ENCODE measurements at regions not wholly inside any gene's neighbourhood (a gene's known extent, or its start where the extent isn't known, plus 50 kb on each side); places are given as distances from the start of the nearest gene placed in this dataset.

DNA sequence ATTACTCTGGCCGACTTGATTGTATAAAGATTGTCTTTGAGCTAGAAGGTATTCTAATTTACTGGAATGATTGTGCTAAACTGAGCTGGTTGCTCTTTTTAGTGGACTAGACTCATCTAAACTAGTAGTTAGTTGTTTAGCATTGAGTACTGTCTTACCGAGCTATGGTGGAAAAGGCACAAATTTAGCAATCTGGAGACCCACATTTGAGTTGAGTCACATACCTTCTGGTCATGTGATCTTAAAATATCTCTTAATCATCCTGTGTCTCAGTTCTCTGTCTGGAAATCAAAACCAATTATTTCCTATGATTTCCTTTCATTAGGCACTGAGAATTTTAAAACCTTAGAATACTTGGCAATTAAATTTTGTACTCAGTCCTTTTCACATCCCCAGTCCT is 349.5 kb downstream of the IRS2 start:
- no peak for DNase-seq (ENCODE audit: low spot score)

DNA sequence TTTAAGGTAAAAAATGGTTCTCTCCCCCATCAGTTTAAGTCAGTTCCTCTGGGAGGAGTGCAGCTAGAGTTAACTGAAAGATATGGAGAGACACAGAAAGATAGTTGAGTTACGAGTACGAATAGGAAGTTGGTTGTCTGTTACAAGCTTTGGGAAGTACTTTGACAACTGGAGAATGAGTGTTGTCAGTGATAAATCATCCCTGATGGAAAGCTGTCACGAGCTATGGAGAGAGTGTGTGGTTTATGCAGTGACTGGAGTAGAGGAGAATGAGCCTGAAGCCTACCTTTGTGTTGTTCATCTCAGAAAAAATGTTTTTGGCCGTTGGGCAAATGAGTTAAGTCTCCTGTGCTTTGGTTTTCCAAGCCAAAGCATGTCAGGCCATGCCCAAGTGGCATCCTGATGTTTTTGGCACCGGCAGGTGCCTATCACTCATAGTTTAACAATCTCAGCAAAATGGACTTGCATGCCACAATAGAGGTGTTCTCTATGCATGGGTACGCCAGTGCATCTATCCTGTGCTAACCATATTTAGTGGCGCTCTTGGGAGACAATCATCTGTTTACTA is 350.2 kb downstream of the IRS2 start:
- DNase-seq (ENCODE audit: low spot score) = no peak

DNA sequence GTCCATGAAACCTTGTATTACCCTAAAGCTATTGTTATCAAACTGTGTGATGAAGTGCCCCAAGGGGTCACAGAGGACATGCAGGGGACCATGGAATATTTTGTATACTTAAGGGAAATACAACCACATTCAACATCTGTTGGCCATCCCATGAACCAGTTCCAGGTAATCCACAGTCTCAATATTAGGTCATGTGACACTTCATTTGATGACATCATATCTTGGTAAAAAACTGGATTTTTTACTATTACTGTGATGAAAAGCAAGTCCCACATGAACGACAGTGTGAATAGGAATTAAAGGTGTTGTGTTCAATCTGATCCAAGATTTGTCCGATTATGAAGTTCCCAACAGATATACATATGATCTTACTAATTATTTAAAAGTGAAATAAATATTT is 355.2 kb downstream of the IRS2 start:
- DNase-seq (ENCODE audit: low spot score) = no peak

DNA sequence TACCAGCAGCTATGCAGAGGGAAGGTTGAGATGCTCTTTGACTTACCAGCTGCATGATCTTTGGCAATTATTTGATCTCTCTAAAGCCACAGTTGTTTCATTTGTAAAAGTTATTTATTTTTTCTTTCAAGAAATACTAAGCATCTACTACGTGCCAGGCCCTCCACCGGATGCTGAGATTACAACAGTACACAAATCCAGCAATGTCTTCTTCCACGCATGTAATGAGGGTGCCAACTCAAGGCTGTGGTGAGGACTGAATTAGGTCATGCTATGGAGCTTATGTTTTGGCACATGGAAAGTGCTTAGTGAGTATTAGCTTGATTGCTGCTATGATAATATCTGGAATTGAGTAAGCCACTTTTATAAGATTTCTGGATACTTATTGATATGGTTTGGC is 358.2 kb downstream of the IRS2 start:
- no peak for DNase-seq (ENCODE audit: low spot score)

DNA sequence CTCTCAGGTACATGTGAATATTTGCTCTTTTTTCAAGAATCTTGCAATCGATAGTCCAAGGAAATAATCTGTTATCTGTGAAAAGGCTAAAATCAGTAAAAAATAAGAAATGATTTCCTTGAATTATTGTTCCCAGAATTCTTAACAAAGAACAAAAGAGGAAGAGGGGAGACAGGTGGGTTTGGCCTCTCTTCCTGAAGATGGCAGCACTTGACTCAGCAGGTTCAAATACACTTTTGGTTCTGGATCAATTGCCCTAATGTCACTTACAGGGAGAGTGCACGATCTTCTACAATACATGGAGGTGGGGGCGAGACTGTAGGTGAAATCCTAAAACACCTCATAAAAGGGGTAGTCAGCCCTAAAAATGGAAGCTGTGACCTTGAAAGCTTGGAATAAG is 358.7 kb downstream of the IRS2 start:
- no peak for DNase-seq (ENCODE audit: low spot score)

DNA sequence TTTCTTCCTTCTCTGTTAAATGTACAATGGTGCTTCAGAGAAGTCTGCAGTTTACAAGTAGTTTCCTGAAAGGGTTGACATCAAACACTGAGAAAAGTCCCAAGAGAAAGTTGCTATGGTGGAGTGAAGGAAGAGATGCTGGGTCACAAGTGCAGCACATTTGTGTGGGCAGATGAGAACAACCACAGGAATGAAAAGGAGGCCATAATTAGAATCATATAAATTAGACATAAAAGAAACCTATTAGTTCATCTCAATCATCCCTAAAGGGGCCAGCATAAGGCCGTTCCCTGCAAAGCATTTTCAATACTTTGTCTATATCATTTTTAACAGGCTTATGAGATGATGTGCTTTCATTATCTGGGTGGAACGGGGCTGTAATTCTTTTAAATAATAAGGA is 359.2 kb downstream of the IRS2 start:
- no peak for DNase-seq (ENCODE audit: low spot score)

DNA sequence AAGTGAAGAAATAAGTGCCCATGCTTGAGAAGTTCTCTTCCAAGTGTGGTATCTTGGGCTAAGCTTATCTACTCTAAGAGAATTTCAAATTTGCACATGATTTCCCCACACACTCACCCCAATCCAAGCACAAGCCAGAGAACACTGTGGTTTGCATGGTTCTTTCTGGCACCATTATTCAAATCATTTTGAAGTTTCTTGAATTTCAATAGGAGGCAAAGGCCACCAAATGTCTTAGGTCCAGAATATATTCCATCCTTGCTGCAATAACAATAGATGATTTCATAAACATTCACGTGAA is 359.7 kb downstream of the IRS2 start:
- DNase-seq (ENCODE audit: low spot score) = no peak

DNA sequence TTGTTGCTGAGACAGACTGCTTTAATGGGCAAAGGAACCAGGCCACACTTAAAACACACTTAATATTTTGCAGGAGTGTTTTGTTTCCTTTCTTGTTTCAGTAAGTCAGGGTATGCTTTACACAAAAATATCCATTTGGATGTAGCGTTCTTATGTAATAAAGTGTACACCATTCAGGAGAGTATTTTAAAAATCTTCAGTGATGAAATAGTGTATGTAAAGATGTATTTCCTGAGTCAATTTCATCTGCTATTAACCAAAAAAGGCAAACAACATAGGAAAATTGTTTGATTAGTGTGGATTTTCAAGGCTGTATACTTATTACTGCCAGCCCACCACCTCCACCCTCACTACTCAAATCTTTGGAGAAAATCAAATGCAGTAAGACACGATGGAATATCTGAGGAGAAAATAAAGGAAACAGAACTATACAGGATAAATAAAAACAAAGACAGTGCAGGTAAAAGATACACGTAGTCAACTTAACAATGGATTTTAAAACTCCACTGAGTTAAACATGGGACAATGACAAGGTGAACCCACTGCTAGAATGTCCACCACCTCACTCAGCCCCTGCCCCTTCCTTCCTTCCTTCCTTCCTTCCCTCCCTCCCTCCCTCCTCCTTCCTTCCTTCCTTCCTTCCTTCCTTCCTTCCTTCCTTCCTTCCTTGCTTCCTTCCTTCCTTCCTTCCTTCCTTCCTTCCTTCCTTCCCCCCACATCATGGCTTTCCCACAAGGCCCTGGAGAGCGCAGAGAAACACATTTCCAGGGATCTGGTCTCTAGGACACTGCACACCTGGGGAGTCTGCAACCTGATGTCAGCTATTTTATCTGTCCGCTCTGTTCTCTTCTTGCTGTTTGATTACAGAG is 360.3 kb downstream of the IRS2 start:
- DNase-seq (ENCODE audit: low spot score) = no peak

DNA sequence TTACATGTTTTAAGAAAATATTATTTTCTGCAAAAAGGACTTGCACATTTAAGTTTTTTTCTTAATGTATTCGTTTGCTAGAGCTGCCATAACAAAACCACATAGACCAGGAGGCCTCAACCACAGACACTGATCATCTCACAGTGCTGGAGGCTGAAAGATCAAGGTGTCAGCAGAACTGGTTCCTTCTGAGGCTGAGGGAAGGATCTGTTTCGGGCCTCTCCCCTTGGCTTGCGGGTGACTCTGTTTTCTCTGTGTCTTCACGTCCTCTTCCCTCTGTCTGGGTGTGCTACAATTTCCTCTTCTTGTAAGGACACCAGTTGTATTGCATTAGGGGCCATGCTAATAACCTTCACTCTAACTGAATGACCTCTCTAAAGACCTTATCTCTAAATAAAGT is 364.2 kb downstream of the IRS2 start:
- DNase-seq (ENCODE audit: low spot score) = no peak

DNA sequence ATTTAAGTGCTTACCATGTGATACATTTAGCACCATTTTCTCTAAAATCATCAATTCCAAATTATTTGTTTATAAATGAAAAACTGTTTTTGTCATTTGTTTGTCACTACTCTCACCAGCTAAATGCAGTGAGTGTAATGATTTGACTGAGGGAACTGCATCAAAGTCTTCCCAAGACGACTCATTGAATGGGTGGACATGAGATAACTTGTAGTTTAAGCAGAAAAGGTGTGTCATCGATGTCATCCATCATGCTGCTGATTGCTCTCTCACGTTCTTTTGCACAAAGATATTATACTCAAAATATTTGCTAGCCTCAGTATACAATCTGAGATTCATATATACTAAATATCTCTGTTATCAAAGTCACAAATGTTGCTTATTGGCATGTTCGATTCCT is 366.5 kb downstream of the IRS2 start:
- no peak for DNase-seq (ENCODE audit: low spot score)

DNA sequence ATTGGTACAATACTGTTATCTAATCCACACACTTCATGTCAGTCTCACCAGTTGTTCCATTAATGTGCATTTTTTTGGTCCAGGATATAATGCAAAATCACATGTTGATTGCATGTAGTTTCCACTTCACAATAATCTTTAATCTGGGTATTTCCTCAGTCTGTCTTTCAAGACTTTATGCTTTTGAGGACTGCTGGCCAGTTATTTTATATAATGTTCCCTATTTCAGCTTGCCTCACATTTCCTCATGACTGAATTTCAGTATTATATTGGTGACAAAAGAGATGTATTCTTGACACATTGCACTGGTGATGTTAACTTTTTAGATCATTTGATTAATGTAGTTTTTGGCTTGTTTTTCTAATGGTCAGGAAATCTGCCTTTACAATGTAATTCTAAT is 368.3 kb downstream of the IRS2 start:
- DNase-seq (ENCODE audit: low spot score) = no peak

DNA sequence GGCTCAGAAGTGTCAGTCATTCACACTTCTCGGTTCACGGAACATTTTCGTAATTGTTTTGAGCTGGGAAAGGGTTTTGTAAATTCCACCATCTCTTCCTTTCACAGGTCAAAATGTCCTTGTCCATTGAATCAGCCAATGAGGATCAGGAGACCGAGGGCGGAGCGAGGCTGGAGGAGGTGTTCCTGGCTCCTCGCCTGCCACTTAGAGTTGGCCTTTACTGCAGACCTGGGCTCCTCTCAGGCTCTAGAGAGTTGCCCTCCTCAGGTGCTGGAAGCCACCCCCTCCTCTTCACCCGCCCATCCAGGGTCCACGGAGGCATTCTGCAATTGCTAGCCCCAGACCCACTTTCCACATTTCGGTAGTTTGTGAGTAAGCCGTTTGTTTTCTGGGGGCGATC is 370.4 kb downstream of the IRS2 start:
- DNase-seq (ENCODE audit: low spot score) = no peak

DNA sequence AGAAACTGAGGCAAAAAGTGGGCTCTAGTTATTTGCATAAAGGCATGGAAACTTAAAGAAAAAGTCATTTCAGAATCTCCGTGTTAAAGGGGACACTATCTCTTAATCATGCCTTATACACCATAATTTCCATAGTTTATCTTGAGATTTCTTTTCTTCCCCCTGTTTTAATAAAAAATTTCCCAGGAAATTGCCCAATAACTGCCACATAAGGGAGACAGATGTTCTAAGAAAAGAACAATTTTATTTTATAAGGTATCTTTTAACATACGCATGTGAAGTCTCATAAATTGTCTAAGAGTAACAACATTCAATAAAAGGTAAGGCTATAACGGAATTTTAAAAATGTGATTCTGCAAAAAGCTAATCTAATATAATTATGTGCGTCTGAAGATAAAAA is 371.3 kb downstream of the IRS2 start:
- no peak for DNase-seq (ENCODE audit: low spot score)

DNA sequence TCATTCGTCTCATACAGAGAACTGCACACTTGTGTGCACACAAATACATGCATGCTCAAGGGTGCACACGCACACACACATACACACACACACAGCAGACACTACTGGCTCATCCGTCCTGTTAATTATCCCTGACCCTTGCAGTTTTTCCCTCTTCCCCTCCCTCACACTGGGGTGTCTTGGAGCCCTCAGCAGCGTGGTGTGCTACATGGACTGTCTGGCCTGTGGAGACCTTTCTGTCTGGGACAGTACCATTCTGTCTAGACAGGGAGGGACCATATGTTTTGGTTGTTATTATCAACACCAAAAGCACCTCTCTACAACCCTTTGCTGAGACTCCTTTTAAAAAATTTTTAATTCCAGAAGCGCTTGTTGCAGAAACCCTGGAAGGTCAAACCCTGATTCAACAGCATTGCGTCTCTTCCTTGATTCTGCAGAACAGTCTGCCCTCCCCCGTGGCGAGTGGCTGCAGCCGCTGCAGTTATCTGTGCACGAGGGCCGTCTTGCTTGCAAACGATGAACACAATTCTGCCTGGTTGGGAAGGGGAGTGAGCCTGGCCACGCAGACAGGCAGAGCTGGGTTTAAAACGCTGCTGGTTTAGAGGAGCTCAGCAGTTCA is 374.0 kb downstream of the IRS2 start:
- no peak for DNase-seq (ENCODE audit: low spot score)

DNA sequence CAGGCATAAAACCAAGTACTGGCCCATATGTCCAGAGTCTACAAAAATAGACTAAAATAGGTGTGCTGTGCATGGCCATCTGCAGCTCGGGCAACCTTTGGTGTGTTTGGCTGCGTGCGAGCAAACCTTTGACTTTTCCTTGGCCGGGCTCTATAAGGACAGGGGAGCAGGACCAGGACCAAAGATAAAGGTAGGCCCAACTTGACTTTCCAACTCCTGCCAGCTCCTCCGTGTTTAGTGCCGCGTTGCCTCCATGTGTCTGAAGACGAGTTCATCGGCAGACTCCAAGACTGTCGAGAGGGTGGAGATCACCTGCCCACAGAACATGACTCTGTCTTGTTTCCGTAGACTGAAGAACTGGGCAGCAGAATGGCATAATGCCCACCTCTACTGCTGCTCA is 375.5 kb downstream of the IRS2 start:
- no peak for DNase-seq (ENCODE audit: low spot score)

DNA sequence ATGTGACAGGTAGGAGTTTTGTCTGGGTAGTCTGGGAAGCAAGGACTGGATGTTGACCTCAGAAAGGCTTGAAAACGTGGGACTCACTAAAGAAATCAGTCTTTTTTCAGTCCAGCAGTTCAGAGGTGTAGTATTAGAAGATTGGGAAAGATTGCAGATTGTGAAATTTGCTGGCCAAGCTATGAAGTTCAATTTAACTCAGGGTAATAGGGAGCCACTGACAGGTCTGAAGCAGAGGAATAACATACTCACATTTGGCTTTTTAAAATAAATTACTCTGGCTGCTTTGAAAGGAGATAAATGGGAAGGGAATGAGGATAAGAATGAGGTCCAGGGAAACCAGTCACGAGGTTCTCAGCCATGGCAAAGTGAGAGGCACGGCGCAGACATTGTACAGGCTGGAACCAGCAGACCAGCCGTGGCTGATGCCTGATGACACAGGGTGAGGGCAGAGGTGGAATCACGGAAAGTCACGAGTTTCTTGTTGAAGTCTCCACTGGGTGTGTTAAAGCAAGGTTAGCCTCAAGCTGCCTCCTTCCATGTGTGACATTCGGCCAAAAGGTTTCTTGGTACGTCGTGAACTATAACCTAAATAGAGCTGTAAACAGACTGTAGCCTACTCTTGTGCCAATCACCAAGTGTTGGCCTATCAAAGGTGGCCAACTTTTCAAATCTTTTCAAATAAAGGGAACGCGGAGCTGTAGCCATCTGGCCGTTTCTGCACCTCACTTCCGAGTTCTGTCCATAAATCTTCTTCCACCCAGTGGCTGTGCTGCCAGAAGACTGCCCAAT is 377.6 kb downstream of the IRS2 start:
- DNase-seq (ENCODE audit: low spot score) = no peak

DNA sequence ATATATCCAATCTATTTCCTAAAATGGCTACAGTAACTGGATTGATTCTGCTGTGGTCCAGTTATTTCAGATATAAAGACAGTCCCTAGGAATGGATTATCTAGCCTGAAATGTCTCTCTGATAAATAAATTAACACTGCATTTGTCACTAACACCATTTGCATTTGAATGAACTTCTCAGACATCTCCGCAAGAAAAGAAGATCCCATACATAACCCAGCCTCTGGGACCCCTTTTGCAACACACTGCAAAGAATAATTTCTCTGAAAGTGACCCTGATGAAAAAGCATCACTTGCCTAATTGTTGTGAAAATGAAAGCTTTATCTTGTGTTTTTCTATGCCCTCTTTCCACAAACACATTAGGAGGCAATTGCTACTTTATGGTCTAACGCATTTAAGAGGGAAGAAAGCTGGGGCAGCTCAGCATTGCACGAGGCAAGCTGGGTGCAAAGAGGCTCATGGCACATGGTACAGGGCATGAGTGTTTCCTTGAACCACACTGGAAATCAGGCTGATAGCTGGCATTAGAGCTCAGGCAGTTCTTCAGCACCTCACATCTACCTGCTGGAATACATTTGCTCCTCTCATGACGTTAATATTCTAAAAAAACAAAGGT is 379.9 kb downstream of the IRS2 start:
- no peak for DNase-seq (ENCODE audit: low spot score)

DNA sequence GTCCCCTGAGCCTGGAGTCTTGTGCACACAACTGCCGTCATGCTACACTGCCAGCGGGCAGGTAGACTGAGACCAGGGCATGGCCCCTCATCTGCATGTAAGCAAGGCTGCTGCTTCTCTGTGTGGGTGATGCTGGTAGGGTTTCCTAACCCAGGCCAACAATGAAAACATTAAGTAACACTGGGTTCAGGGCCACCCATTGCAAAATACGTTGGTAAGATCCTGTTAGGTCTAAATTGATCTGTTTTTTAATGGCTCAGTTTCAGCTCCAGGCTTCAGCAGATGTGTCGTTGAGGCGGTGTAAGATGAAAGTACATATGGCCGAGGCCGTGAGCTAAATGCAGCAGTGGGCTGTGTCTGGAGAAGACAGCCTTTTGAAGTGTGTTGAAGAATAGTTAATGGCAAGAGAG is 383.4 kb downstream of the IRS2 start:
- no peak for DNase-seq (ENCODE audit: low spot score)

DNA sequence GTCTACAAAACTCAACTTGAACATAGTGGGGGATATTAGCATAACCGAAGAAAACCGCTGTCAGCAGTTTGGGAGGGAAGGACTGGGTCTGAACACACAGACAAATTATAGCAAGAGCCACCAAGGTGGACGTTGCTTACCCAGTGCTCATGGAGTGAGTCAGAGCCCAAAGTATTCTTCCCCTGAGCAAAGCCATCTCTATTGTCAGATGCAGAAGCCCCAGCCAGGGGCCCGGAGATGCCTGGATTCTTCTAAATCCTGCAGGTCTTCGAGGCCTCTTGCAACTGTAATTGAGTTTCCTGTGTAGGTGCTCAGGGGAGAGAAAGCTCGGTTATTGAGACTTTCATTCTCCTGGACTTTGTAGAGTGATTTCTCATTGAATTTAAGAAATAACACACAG is 384.5 kb downstream of the IRS2 start:
- DNase-seq (ENCODE audit: low spot score) = no peak

DNA sequence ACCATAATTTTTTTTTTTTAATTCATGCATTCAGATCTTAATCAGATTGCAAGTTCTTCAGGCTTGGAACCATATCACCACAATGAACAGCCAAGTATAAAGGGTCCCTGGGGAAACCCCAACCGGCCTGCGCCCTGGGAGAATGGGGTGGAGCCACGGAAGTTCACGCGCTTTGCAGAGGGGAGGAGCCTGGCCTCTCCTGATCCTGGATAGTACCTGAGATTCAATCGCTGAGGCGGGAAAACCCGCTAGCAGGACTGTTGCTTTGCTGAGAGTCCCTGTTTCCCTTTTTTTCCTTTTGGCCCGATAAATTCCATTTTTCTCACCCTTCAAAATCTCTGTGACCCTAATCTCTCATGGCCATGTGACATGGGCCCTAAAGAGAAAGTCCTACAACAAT is 385.1 kb downstream of the IRS2 start:
- DNase-seq (ENCODE audit: low spot score) = no peak

DNA sequence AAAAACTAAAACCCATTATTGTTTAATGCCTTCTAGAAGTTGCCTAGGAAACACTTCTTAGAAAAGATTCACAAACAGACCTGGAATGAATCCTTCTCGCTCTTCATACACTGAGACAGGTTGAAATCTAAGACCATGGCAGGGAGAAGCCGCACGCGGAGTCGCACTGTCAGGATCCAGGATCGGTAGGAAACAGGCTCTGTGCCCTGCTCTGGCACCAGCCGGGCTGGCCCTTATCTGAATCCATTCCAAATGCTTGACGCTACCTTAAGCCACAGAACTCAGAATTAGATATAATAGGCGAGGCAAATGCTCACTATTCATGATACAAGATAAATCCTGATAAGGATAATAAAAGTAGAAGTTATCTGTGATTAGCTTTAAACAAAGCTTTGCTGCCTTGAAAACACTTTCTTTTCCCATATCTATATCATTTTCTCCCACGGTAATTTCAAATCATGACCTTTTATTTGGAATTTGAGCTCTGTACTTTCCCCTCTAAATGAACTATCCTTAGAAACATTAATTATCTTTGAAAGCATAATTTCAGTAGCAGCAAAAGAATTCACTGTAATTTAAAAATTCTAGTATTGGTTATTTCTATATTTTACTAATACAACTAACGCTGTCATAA is 385.6 kb downstream of the IRS2 start:
- DNase-seq (ENCODE audit: low spot score) = no peak

DNA sequence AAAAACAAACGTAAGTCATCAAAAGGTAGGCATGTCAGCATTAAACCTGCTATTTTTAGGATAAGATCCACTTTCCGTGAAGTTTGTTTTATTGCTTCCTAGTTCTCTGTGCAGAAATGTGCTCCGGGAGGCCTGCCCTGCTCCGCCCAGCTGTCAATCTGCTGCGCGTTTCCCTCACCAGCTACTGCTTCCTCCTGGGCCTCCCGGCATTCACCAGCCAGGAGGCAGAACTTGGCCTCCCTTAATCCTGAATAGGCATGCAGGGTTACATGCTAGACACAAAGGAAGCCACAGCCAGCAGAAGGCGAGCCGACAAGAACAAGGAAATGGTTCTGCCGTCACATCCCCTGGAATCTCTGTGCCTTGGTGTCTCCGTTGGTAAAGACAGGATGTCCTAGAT is 386.2 kb downstream of the IRS2 start:
- DNase-seq (ENCODE audit: low spot score) = no peak

Measured in CD4-positive, alpha-beta T cell treated with Interleukin-2 at 100 ng/mL for 4 hours (primary cell).